ENCODE measurements at regions not wholly inside any gene's neighbourhood (a gene's known extent, or its start where the extent isn't known, plus 50 kb on each side); places are given as distances from the start of the nearest gene placed in this dataset.

- TF ChIP-seq, protein P1, sequence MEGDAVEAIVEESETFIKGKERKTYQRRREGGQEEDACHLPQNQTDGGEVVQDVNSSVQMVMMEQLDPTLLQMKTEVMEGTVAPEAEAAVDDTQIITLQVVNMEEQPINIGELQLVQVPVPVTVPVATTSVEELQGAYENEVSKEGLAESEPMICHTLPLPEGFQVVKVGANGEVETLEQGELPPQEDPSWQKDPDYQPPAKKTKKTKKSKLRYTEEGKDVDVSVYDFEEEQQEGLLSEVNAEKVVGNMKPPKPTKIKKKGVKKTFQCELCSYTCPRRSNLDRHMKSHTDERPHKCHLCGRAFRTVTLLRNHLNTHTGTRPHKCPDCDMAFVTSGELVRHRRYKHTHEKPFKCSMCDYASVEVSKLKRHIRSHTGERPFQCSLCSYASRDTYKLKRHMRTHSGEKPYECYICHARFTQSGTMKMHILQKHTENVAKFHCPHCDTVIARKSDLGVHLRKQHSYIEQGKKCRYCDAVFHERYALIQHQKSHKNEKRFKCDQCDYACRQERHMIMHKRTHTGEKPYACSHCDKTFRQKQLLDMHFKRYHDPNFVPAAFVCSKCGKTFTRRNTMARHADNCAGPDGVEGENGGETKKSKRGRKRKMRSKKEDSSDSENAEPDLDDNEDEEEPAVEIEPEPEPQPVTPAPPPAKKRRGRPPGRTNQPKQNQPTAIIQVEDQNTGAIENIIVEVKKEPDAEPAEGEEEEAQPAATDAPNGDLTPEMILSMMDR (IDR thresholded peaks at IDR 0.05) = no peak
- TF ChIP-seq, protein P2, sequence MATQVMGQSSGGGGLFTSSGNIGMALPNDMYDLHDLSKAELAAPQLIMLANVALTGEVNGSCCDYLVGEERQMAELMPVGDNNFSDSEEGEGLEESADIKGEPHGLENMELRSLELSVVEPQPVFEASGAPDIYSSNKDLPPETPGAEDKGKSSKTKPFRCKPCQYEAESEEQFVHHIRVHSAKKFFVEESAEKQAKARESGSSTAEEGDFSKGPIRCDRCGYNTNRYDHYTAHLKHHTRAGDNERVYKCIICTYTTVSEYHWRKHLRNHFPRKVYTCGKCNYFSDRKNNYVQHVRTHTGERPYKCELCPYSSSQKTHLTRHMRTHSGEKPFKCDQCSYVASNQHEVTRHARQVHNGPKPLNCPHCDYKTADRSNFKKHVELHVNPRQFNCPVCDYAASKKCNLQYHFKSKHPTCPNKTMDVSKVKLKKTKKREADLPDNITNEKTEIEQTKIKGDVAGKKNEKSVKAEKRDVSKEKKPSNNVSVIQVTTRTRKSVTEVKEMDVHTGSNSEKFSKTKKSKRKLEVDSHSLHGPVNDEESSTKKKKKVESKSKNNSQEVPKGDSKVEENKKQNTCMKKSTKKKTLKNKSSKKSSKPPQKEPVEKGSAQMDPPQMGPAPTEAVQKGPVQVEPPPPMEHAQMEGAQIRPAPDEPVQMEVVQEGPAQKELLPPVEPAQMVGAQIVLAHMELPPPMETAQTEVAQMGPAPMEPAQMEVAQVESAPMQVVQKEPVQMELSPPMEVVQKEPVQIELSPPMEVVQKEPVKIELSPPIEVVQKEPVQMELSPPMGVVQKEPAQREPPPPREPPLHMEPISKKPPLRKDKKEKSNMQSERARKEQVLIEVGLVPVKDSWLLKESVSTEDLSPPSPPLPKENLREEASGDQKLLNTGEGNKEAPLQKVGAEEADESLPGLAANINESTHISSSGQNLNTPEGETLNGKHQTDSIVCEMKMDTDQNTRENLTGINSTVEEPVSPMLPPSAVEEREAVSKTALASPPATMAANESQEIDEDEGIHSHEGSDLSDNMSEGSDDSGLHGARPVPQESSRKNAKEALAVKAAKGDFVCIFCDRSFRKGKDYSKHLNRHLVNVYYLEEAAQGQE (IDR thresholded peaks at IDR 0.05) = no peak
- TF ChIP-seq, protein P3, sequence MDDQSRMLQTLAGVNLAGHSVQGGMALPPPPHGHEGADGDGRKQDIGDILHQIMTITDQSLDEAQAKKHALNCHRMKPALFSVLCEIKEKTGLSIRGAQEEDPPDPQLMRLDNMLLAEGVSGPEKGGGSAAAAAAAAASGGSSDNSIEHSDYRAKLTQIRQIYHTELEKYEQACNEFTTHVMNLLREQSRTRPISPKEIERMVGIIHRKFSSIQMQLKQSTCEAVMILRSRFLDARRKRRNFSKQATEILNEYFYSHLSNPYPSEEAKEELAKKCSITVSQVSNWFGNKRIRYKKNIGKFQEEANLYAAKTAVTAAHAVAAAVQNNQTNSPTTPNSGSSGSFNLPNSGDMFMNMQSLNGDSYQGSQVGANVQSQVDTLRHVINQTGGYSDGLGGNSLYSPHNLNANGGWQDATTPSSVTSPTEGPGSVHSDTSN (IDR thresholded peaks at IDR 0.05) = no peak
- no peak for TF ChIP-seq POLR2A (IDR thresholded peaks at IDR 0.05; ENCODE audit: low read length)
These were observed 146.7 kb downstream of the SPATA19 start for GRCh38 chr11:133698654-133699053.

All from A549 (cell line).